MV-4-11 (cell line): ENCODE measurements at regions not wholly inside any gene's neighbourhood (a gene's known extent, or its start where the extent isn't known, plus 50 kb on each side); places are given as distances from the start of the nearest gene placed in this dataset.
A peak's percentile ranks its signal among the peaks of the same experiment; 100 is the strongest.
"Not testable (repeated sequence)": the region's sequence is repeated elsewhere in the genome, so short reads cannot be mapped to it uniquely, and the experiment has no call there.

ENCODE experiments used
- DNase-seq: peaks from one replicate; lab custom pipeline; 2025; lab: John Stamatoyannopoulos, UW

GRCh38 chr2:238502088-238502810, 75.5 kb downstream of the ASB1 start:
- DNase-seq, result no peak

GRCh38 chr2:238502956-238503791, 76.4 kb downstream of the ASB1 start:
- no peak for DNase-seq

GRCh38 chr2:238504181-238504931, 77.6 kb downstream of the ASB1 start:
- no peak for DNase-seq

GRCh38 chr2:238505119-238505891, 78.6 kb downstream of the ASB1 start:
- peak; percentile 82 for DNase-seq

GRCh38 chr2:238505892-238506280, 79.2 kb downstream of the ASB1 start:
- DNase-seq, result no peak

- no peak for DNase-seq
Observed at GRCh38 chr2:238506371-238507068, 79.8 kb downstream of the ASB1 start.

- no peak for DNase-seq
Observed at GRCh38 chr2:238507836-238508235, 81.1 kb downstream of the ASB1 start.

- no peak for DNase-seq
Observed at GRCh38 chr2:238509151-238509835, 82.6 kb downstream of the ASB1 start.

- DNase-seq, result no peak
Observed at GRCh38 chr2:238509903-238510302, 83.2 kb downstream of the ASB1 start.

GRCh38 chr2:238510911-238511613, 84.3 kb downstream of the ASB1 start:
- no peak for DNase-seq

- DNase-seq, result no peak
Observed at GRCh38 chr2:238511614-238511950, 84.9 kb downstream of the ASB1 start.

GRCh38 chr2:238512247-238512867, 85.6 kb downstream of the ASB1 start:
- no peak for DNase-seq

- DNase-seq, result peak; percentile 52
Observed at GRCh38 chr2:238513346-238513745, 86.6 kb downstream of the ASB1 start.

- DNase-seq, result not testable (repeated sequence)
Observed at GRCh38 chr2:238514024-238514423, 87.3 kb downstream of the ASB1 start.

- DNase-seq, result no peak
Observed at GRCh38 chr2:238515377-238515776, 88.7 kb downstream of the ASB1 start.

- no peak for DNase-seq
Observed at GRCh38 chr2:238517209-238517608, 90.5 kb downstream of the ASB1 start.

- no peak for DNase-seq
Observed at GRCh38 chr2:238518172-238518820, 91.6 kb downstream of the ASB1 start.

- DNase-seq, result no peak
Observed at GRCh38 chr2:238518821-238519186, 92.1 kb downstream of the ASB1 start.

- DNase-seq, result no peak
Observed at GRCh38 chr2:238520359-238520886, 93.7 kb downstream of the ASB1 start.
